Activated CD4-positive, alpha-beta T cell treated with anti-CD3 and anti-CD28 coated beads, Interleukin-2, amount 10 ng/mL, durations not matched to agents 7 days and 5 days (primary cell): ENCODE measurements at regions not wholly inside any gene's neighbourhood (a gene's known extent, or its start where the extent isn't known, plus 50 kb on each side); places are given as distances from the start of the nearest gene placed in this dataset.
"Not testable (repeated sequence)": the region's sequence is repeated elsewhere in the genome, so short reads cannot be mapped to it uniquely, and the experiment has no call there.

Experiments used
- CTCF ChIA-PET: fragments of 350-600 bp; sonication (Branson Sonifier 250); formaldehyde crosslinking; loops from one replicate; lab custom pipeline; 2021; ENCODE audit warnings: antibody characterized with exemption; lab: Charles Lee
- POLR2A ChIA-PET: fragments of 350-600 bp; sonication (Branson Sonifier 250); formaldehyde crosslinking; loops from one replicate; lab custom pipeline; 2021; ENCODE audit warnings: antibody characterized with exemption; lab: Charles Lee
- DNase-seq: peaks from one replicate; pipeline ENCODE4 v3.0.0-alpha.2; 2020
- H3K27ac Mint-ChIP-seq: one replicate; pipeline ENCODE4 v1.8.0; 2021; ENCODE audit warnings: mild to moderate bottlenecking, moderate library complexity, mixed read lengths
- H3K27me3 Mint-ChIP-seq: one replicate; pipeline ENCODE4 v1.8.0; 2021; ENCODE audit warnings: mixed read lengths
- H3K36me3 Mint-ChIP-seq: one replicate; pipeline ENCODE4 v1.8.0; 2021; ENCODE audit warnings: low read depth, mixed read lengths
- H3K4me1 Mint-ChIP-seq: one replicate; pipeline ENCODE4 v1.8.0; 2021; ENCODE audit warnings: mixed read lengths
- H3K4me3 Mint-ChIP-seq: one replicate; pipeline ENCODE4 v1.8.0; 2021; ENCODE audit warnings: mild to moderate bottlenecking, moderate library complexity, mixed read lengths
- H3K9me3 Mint-ChIP-seq: one replicate; pipeline ENCODE4 v1.8.0; 2021; ENCODE audit warnings: mixed read lengths

DNA sequence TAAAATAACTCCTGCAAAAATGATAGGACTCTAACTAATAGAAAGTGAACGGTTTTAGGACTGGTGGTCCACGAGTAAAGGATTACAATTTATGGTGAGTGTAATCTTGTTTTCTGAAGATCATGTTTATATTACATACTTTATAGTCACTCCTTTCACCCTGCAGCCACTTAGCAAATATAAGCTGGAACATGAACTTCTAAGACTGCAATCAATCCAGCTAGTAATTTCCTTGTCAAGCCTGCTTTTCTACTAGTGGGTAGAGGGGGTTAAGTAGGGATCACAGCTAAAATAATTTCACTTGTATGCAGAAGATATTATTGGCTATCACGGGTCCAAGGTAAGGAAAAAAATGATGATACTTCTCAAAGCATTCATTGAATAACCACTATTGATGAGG, 125.5 kb upstream of the NETO1 start:
- Mint-ChIP-seq H3K4me3 (no peak overlapping the region), H3K27me3 (no peaks in the 10 kb centered on the region), H3K4me1 (no peaks in the 10 kb centered on the region), H3K27ac (no peak overlapping the region), H3K9me3 (no peaks in the 10 kb centered on the region), H3K36me3 (no peaks in the 10 kb centered on the region)
- ChIA-PET POLR2A (no interaction called here), CTCF (no interaction called here)
- DNase-seq = no peak

DNA sequence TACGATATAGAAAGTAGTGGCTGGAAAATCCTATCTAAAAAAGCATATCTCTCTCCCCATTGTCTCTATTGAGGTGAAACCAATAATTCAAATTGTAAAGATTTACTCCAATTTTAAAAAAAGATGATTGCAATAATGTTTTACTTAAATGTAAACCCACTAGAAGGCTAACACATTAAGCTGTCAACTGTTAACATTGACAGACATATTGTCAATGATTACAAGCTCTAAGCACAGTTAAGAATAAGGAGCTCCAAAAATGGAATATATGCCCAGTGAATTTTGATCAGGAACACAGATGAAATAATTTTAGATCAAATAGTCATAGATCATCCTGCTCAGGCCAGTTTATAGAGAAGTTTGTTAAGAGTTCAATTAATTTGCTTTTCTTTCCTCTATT, 123.6 kb upstream of the NETO1 start:
- no peaks in the 10 kb centered on the region for H3K27me3 Mint-ChIP-seq
- CTCF ChIA-PET = interaction anchor here (0.7 kb wide), 1 partner anchor 1208 kb away, joined by 3 read pairs; no protein-coding TSS in a partner anchor
- POLR2A ChIA-PET = no interaction called here

DNA sequence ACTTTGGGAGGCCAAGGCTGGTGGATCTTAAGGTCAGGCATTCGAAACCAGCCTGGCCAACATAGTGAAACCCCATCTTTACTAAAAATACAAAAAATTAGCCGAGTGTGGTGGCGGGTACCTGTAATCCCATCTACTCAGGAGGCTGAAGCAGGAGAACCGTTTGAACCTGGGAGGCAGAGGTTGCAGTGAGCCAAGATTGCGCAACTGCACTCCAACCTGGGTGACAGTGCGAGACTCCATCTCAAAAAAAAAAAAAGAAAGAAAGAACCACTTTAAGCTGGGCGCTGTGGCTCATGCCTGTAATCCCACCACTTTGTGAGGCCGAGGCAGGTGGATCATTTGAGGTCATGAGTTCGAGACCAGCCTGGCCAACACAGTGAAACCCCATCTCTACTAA, 119.8 kb upstream of the NETO1 start:
- not testable (repeated sequence) for H3K4me1 Mint-ChIP-seq, H3K9me3 Mint-ChIP-seq

More for the DNA sequence above, 123.6 kb upstream of the NETO1 start:
- peaks cover 2% of the 10 kb centered on the region for H3K9me3 Mint-ChIP-seq
- no peak overlapping the region for H3K4me3 Mint-ChIP-seq
- no peak overlapping the region for H3K27ac Mint-ChIP-seq
- H3K4me1 Mint-ChIP-seq = no peaks in the 10 kb centered on the region
- DNase-seq = no peak
- no peaks in the 10 kb centered on the region for H3K36me3 Mint-ChIP-seq

DNA sequence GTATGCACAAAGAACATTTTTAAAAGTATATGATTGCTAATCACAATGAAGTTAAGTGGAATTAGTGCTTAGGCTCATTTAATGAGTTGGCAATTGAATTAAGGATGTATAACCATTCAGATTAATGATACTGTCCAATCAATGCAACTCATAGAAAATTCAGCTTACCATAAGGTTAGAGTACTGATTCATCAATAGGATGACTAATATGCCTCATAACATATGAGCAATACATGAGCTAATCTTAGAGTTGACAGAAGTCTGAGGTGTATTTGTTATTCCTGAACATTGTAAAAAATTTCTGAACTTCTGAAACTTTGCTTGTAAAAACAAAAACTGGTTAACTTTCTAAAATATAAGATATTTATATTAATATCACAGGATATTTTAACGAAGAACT, 118.3 kb upstream of the NETO1 start:
- DNase-seq = no peak
- H3K36me3 Mint-ChIP-seq = no peaks in the 10 kb centered on the region
- H3K27ac Mint-ChIP-seq = no peak overlapping the region
- H3K4me3 Mint-ChIP-seq = no peak overlapping the region
- POLR2A ChIA-PET = no interaction called here
- CTCF ChIA-PET = no interaction called here
- H3K9me3 Mint-ChIP-seq = peaks cover 6% of the 10 kb centered on the region
- no peaks in the 10 kb centered on the region for H3K27me3 Mint-ChIP-seq
- no peaks in the 10 kb centered on the region for H3K4me1 Mint-ChIP-seq

More for the DNA sequence above, 119.8 kb upstream of the NETO1 start:
- H3K4me3 Mint-ChIP-seq, H3K27me3 Mint-ChIP-seq, DNase-seq, CTCF ChIA-PET, POLR2A ChIA-PET, H3K27ac Mint-ChIP-seq, H3K36me3 Mint-ChIP-seq: not testable (repeated sequence)

DNA sequence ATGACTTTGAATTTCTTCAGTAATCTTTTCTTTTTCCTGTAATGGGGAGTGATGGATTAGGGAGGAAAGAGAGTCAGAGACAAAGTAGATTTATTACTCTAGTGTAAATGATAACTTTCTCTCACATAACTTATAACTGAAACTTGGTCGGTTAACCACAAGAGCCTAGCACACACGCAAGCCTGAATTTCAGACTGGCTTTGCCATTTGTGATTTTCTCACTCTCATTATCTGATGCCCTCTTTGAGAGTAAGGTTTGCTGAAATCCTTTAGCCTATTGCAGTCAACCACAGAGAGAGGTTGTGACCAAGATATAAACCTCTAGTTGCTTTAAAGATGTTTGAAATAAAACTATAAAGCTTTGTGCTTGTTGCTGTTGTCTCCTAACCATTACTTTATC, 117.9 kb upstream of the NETO1 start:
- CTCF ChIA-PET = no interaction called here
- Mint-ChIP-seq H3K4me1 (no peaks in the 10 kb centered on the region), H3K36me3 (no peaks in the 10 kb centered on the region), H3K4me3 (no peak overlapping the region), H3K27me3 (no peaks in the 10 kb centered on the region), H3K9me3 (peaks cover 6% of the 10 kb centered on the region), H3K27ac (no peak overlapping the region)
- POLR2A ChIA-PET = no interaction called here
- no peak for DNase-seq

DNA sequence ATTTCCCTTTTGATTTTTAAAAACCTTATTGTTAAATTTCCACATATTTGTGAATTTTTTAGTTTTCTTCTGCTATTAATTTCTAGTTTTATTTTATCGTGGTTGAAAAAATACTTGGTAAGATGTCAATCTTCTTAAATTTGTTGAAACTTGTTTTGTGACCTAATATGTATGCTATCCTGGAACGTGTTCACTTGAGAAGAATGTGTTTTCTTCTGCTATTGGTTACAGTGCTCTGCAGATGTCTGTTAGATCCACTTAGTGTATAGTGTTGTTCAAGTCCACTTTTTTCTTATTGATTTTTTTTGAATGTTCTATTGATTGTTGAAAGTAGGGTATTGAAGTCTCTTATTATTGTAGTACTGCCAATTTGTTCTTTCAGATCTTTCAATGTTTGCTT, 116.5 kb upstream of the NETO1 start:
- DNase-seq = no peak
- CTCF ChIA-PET = no interaction called here
- POLR2A ChIA-PET = no interaction called here
- H3K4me3 Mint-ChIP-seq = no peak overlapping the region
- H3K4me1 Mint-ChIP-seq = no peaks in the 10 kb centered on the region
- no peaks in the 10 kb centered on the region for H3K27me3 Mint-ChIP-seq
- no peaks in the 10 kb centered on the region for H3K36me3 Mint-ChIP-seq
- H3K27ac Mint-ChIP-seq = no peak overlapping the region
- H3K9me3 Mint-ChIP-seq = peaks cover 6% of the 10 kb centered on the region

DNA sequence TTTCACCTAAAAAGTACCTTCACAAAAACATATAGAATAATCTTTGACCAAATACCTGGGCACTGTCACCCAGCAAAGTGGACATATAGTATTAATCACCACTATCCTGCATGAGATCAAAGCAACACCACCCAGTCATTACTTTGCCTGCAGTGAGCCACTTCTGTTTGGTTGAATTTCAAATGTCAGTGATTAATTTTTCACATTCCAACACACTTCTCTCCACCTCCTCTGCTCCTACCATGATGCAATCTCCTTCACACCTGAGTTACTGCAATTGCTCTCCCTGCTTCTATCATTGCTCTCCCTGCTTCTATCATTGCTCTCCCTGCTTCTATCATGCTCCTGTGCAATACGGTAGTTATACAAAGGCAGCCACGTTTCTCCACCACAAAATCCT, 106.1 kb upstream of the NETO1 start:
- Mint-ChIP-seq H3K27me3 (no peaks in the 10 kb centered on the region), H3K27ac (no peak overlapping the region), H3K9me3 (peaks cover 13% of the 10 kb centered on the region), H3K4me1 (no peaks in the 10 kb centered on the region), H3K4me3 (no peak overlapping the region), H3K36me3 (no peaks in the 10 kb centered on the region)
- no peak for DNase-seq
- POLR2A ChIA-PET = no interaction called here
- CTCF ChIA-PET = no interaction called here

DNA sequence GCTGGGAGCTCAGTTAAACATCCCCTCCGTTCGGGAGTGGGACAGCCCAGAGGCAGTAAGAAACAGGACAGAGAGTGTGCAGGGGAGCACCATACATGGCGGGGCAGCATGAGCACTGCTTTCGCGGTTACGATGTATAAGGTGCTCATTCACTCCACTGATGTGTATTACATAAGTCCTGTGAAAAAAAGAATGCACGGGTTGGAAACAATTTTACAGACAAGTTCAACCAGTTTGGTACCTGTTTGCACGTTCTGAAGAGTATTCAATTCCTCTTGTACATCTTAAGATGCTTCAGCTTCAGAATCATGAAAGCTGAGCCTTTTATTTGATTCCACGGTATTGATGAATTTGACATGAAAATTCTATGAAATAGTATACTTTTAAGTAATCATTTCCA, 97.8 kb upstream of the NETO1 start:
- Mint-ChIP-seq H3K4me1 (no peaks in the 10 kb centered on the region), H3K27me3 (no peaks in the 10 kb centered on the region), H3K9me3 (peaks cover 6% of the 10 kb centered on the region), H3K27ac (no peak overlapping the region), H3K4me3 (no peak overlapping the region), H3K36me3 (no peaks in the 10 kb centered on the region)
- no peak for DNase-seq
- POLR2A ChIA-PET = no interaction called here
- CTCF ChIA-PET = no interaction called here

DNA sequence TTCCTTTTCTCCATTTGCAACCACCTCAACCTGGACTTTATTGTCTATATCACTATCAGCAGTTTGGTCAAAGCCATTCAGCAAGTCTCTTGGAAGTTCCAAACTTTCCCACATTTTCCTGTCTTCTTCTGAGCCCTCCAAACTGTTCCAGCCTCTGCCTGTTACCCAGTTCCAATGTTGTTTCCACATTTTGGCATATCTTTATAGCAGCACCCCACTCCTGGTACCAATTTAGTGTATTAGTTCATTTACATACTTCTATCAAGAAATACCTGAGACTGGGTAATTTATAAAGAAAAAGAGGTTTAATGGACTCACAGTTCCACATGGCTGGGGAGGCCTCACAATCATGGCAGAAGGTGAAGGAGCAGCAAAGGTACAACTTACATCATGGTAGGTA, 90.4 kb upstream of the NETO1 start:
- H3K36me3 Mint-ChIP-seq, H3K27me3 Mint-ChIP-seq, POLR2A ChIA-PET, DNase-seq, H3K4me1 Mint-ChIP-seq, CTCF ChIA-PET, H3K27ac Mint-ChIP-seq, H3K4me3 Mint-ChIP-seq: not testable (repeated sequence)
- H3K9me3 Mint-ChIP-seq = peaks cover 14% of the 10 kb centered on the region

DNA sequence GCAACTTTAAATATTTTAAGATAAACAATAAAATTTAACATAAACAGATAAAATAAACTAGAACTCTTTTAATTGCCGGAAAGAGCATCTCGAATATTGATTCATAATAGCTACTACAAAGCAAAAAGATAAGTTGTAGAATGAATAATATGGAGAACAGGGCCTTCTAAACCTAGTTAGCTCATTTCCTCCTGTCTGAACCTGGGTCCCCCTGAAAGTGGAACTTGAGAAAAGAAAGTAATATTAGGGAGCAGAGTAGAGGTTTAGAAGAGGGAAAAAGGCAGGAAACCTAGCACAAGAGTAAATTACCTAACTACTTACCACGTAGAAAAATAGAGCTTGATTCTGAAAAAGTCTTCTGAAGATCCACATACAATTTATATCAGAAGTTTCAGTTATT, 80.7 kb upstream of the NETO1 start:
- Mint-ChIP-seq H3K36me3 (no peaks in the 10 kb centered on the region), H3K4me3 (no peak overlapping the region), H3K27ac (no peak overlapping the region), H3K4me1 (no peaks in the 10 kb centered on the region), H3K27me3 (no peaks in the 10 kb centered on the region), H3K9me3 (no peaks in the 10 kb centered on the region)
- ChIA-PET POLR2A (no interaction called here), CTCF (no interaction called here)
- DNase-seq = no peak

DNA sequence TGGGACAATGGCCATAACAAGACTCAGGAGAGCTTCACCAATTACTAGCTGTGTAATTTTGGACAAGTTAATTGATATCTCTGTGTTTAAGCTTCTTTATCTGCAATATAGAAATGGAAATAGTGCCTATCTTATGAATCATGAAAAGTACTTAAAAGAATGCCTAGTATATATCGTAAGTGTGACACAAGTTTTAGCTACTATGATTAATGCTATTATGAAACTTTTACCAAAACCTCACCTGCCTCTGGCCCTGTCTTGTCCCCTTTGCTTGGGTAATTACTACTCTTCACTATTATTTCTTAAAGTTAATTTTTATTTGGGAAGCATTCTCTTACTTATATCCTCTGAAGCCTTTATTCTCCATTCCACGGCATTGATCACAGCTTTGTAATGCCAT, 75.0 kb upstream of the NETO1 start:
- DNase-seq = no peak
- ChIA-PET POLR2A (no interaction called here), CTCF (no interaction called here)
- H3K36me3 Mint-ChIP-seq = no peaks in the 10 kb centered on the region
- no peaks in the 10 kb centered on the region for H3K4me1 Mint-ChIP-seq
- no peak overlapping the region for H3K27ac Mint-ChIP-seq
- H3K9me3 Mint-ChIP-seq = no peaks in the 10 kb centered on the region
- no peaks in the 10 kb centered on the region for H3K27me3 Mint-ChIP-seq
- no peak overlapping the region for H3K4me3 Mint-ChIP-seq

DNA sequence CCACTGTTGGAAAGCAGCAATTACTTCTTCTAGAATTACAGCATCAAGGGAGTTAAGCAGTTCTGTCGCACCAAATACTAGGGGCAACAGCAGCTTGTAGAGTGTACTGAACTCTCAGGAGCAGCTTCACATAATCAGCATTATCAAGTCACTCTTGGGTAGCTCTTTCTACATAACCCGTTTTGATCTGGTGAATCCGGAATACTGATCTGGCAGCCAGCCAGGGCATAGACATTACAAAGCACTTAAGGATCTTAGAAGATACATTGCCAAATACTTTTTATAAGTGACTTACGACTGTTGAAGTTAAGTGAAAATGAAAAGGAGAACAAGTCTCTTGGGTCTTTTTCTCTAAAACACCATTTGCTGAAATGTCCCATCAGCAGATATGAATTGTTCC, 73.2 kb upstream of the NETO1 start:
- CTCF ChIA-PET = no interaction called here
- Mint-ChIP-seq H3K27me3 (no peaks in the 10 kb centered on the region), H3K4me1 (no peaks in the 10 kb centered on the region), H3K9me3 (no peaks in the 10 kb centered on the region), H3K4me3 (no peak overlapping the region), H3K27ac (no peak overlapping the region), H3K36me3 (no peaks in the 10 kb centered on the region)
- POLR2A ChIA-PET = no interaction called here
- DNase-seq = no peak

DNA sequence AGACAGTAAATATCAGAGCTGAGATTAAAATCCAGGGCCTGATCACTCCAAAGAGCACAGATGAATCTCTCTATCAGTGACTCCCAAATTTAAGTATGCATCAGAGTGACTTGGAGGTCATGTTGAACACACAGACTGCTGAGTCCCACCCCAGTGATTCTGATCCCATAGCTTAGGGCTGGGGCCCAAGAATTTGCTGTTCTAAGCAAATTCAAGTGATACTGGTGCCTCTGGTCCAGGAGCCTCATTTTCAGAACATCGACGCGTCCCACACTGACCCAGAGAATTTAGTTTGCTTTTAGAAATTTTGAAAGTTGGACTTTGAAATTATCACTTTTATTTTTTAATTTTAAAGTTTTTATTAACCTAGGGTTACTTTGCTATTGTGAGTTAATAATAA, 72.7 kb upstream of the NETO1 start:
- Mint-ChIP-seq H3K27ac (no peak overlapping the region), H3K36me3 (no peaks in the 10 kb centered on the region), H3K4me1 (no peaks in the 10 kb centered on the region), H3K27me3 (no peaks in the 10 kb centered on the region), H3K9me3 (no peaks in the 10 kb centered on the region), H3K4me3 (no peak overlapping the region)
- ChIA-PET POLR2A (no interaction called here), CTCF (no interaction called here)
- no peak for DNase-seq

DNA sequence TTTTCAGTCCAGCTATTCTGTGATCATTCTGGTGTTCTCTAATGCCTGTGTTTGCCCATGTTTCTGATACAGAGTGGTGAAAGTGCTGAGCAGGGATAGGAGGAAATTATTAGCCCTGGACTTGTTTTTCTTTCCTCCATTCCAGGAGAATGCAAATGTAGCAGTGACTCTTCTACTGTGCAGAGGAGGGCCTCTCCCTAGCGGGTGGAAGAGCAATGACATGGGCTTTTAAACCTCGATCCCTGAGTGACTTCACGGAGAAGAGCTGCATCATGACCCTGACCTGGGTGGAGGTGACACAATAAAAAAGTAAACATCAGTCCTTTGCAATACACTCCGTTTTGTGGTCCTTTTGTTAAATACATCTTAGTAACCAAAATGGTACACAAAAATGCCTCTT, 68.0 kb upstream of the NETO1 start:
- ChIA-PET POLR2A (no interaction called here), CTCF (no interaction called here)
- H3K4me1 Mint-ChIP-seq = no peaks in the 10 kb centered on the region
- DNase-seq = no peak
- no peak overlapping the region for H3K27ac Mint-ChIP-seq
- no peaks in the 10 kb centered on the region for H3K36me3 Mint-ChIP-seq
- H3K4me3 Mint-ChIP-seq = no peak overlapping the region
- H3K9me3 Mint-ChIP-seq = no peaks in the 10 kb centered on the region
- H3K27me3 Mint-ChIP-seq = no peaks in the 10 kb centered on the region
